Transverse colon (tissue), 4 donors: ENCODE measurements at regions not wholly inside any gene's neighbourhood (a gene's known extent, or its start where the extent isn't known, plus 50 kb on each side); places are given as distances from the start of the nearest gene placed in this dataset.

Source experiments
- DNase-seq: peaks from one replicate; pipeline ENCODE4 v3.0.0-alpha.2; 2019
- H3K27ac ChIP-seq, 4 donors: fragments of 200-600 bp; sonication (generic); 2 replicates each; pipeline ENCODE4 v1.5.1; 2016 to 2018; ENCODE audit warnings: inconsistent platforms in 4 of 4
- H3K27me3 ChIP-seq: fragments of 200-600 bp; sonication (generic); 2 replicates; pipeline ENCODE4 v1.5.1; 2017; ENCODE audit warnings: inconsistent platforms
- H3K36me3 ChIP-seq, 4 donors: fragments of 200-600 bp; sonication (generic); 2 replicates each; pipeline ENCODE4 v1.5.1; 2017 to 2019; ENCODE audit warnings: inconsistent platforms in 4 of 4
- H3K4me1 ChIP-seq, 4 donors: fragments of 200-600 bp; sonication (generic); 2 replicates each; pipeline ENCODE4 v1.5.1; 2017 to 2020; ENCODE audit warnings: inconsistent platforms in 4 of 4
- H3K4me3 ChIP-seq, 4 donors: fragments of 200-600 bp; sonication (generic); 1 replicate in 1 of 4; 2 replicates in 3 of 4; pipeline versions ENCODE4 v1.5.1 to v1.6.1; 2017 to 2019; ENCODE audit warnings: inconsistent platforms in 4 of 4
- H3K9me3 ChIP-seq, 2 donors: fragments of 200-600 bp; sonication (generic); 2 replicates each; pipeline ENCODE4 v1.5.1; 2017 to 2019; ENCODE audit warnings: inconsistent platforms in 2 of 2
- CTCF ChIP-seq, 5 experiments: fragments of 200-600 bp in 3 of 5; fragments of 450-650 bp in 2 of 5; sonication (generic) in 3 of 5; IDR thresholded peaks; 1 replicate in 2 of 5; 2 replicates in 3 of 5; pipeline ENCODE4 v1.5.1; 2016 to 2017; ENCODE audit warnings: antibody characterized with exemption in 5 of 5, inconsistent platforms in 3 of 5, mild to moderate bottlenecking in 2 of 5, moderate library complexity in 1 of 5
- EP300 ChIP-seq: sonication (generic); formaldehyde crosslinking; IDR thresholded peaks from one replicate; pipeline ENCODE4 v1.6.1; 2017; ENCODE audit warnings: antibody characterized with exemption, low read depth
- POLR2A ChIP-seq: fragments of 450-650 bp; IDR thresholded peaks from one replicate; pipeline ENCODE4 v1.6.1; 2016; ENCODE audit warnings: antibody characterized with exemption, mild to moderate bottlenecking, moderate library complexity
- POLR2AphosphoS5 ChIP-seq, 3 donors: sonication (generic); formaldehyde crosslinking; IDR thresholded peaks; one replicate each; pipeline ENCODE4 v1.6.1; 2016; ENCODE audit warnings: antibody characterized with exemption in 3 of 3
- WGBS, 2 donors: methylation state at CpG; one replicate each; pipeline ENCODE4 v1.1.5; 2018; ENCODE audit warnings: low coverage in 1 of 2; 5-methylcytosine and 5-hydroxymethylcytosine counted together
- in situ Hi-C, 4 donors: fragments of 200-750 bp; cut with MboI; loops; one replicate each; pipeline versions ENCODE4 v1.15.0 to v1.15.1; 2017; ENCODE audit warnings: low sequenced_read_pairs in 3 of 4, low pct_ligation_motif_present in 1 of 4, low pct_unique_long_range_greater_than_20kb in 1 of 4
- intact Hi-C: fragments of 100-400 bp; cut with DNase I; formaldehyde crosslinking; loops from one replicate; pipeline ENCODE4 v1.15.1; 2023; ENCODE audit warnings: low total_unique reads

GRCh38 chr5:74552101-74552500, 88.4 kb downstream of the ENC1 start:
- Histone ChIP-seq H3K27ac (no peak overlapping the region), H3K4me3 (no peak overlapping the region), H3K9me3 (no peaks in the 10 kb centered on the region), H3K27me3 (no peaks in the 10 kb centered on the region), H3K4me1 (no peaks in the 10 kb centered on the region), H3K36me3 (no peaks in the 10 kb centered on the region)
- TF ChIP-seq POLR2AphosphoS5 (IDR thresholded peaks at IDR 0.05) = no peak
- TF ChIP-seq POLR2A = no peak
- no peak for TF ChIP-seq CTCF (IDR thresholded peaks at IDR 0.05)
- no peak for TF ChIP-seq EP300
- 75% methylated on average over 4 of the region's 4 CpGs; no CpG with 5 or more reads in 1 of the 2 donors for WGBS, 2 donors
- intact Hi-C loops = no loop called here
- in situ Hi-C loops = no loop called here
- no peak for DNase-seq

- WGBS, 2 donors = 95 to 97% methylated on average over 4 of the region's 4 CpGs
- Histone ChIP-seq H3K27me3 (no peaks in the 10 kb centered on the region), H3K36me3 (no peaks in the 10 kb centered on the region), H3K4me3 (no peak overlapping the region), H3K9me3 (no peaks in the 10 kb centered on the region), H3K27ac (no peak overlapping the region), H3K4me1 (no peaks in the 10 kb centered on the region)
- intact Hi-C loops (no loop called here), in situ Hi-C loops (no loop called here)
- no peak for DNase-seq
- no peak for TF ChIP-seq POLR2A
- TF ChIP-seq EP300 = no peak
- TF ChIP-seq CTCF (IDR thresholded peaks at IDR 0.05) = no peak
- no peak for TF ChIP-seq POLR2AphosphoS5 (IDR thresholded peaks at IDR 0.05)
Measured at GRCh38 chr5:74550927-74551326, 89.6 kb downstream of the ENC1 start.

- Histone ChIP-seq H3K36me3 (no peaks in the 10 kb centered on the region), H3K4me1 (no peaks in the 10 kb centered on the region), H3K27ac (no peak overlapping the region), H3K27me3 (no peaks in the 10 kb centered on the region), H3K4me3 (no peak overlapping the region), H3K9me3 (no peaks in the 10 kb centered on the region)
- in situ Hi-C loops = no loop called here
- DNase-seq = no peak
- WGBS, 2 donors = 74 to 79% methylated on average over 2 to 3 of the region's 3 CpGs
- intact Hi-C loops = no loop called here
- TF ChIP-seq EP300 (no peak), POLR2A (no peak), CTCF (IDR thresholded peaks at IDR 0.05) (no peak), POLR2AphosphoS5 (IDR thresholded peaks at IDR 0.05) (no peak)
Measured at GRCh38 chr5:74549384-74549783, 91.1 kb downstream of the ENC1 start.

- DNase-seq = no peak
- H3K27ac ChIP-seq = no peak overlapping the region
- peaks cover 0 to 12% (median 8%) of the 10 kb centered on the region in 4 donors for H3K4me1 ChIP-seq
- TF ChIP-seq EP300 = no peak
- TF ChIP-seq POLR2AphosphoS5 (IDR thresholded peaks at IDR 0.05) = no peak
- TF ChIP-seq POLR2A = no peak
- no peak for TF ChIP-seq CTCF (IDR thresholded peaks at IDR 0.05)
- in situ Hi-C loops (no loop called here), intact Hi-C loops (no loop called here)
- no peaks in the 10 kb centered on the region for H3K9me3 ChIP-seq
- no peaks in the 10 kb centered on the region for H3K27me3 ChIP-seq
- 92 to 100% methylated on average over 1 of the region's 1 CpG for WGBS, 2 donors
- H3K36me3 ChIP-seq = no peaks in the 10 kb centered on the region
- no peak overlapping the region for H3K4me3 ChIP-seq
Measured at GRCh38 chr5:74546796-74547195, 93.7 kb downstream of the ENC1 start.
